Lower lobe of right lung (tissue), 2 donors: ENCODE measurements at regions not wholly inside any gene's neighbourhood (a gene's known extent, or its start where the extent isn't known, plus 50 kb on each side); places are given as distances from the start of the nearest gene placed in this dataset.
"Not testable (repeated sequence)": the region's sequence is repeated elsewhere in the genome, so short reads cannot be mapped to it uniquely, and the experiment has no call there.

Experiments
- ATAC-seq, 2 donors: fragments of 200-7000 bp; cut with Tn5 transposase; one replicate each; pipeline ENCODE4 v1.9.1; 2020 to 2022; ENCODE audit warnings: mild to moderate bottlenecking in 2 of 2, moderate library complexity in 2 of 2
- DNase-seq: peaks from one replicate; pipeline ENCODE4 v3.0.0-alpha.2; 2020
- H3K27ac ChIP-seq: fragments of 200-600 bp; one replicate; pipeline ENCODE4 v1.8.0; 2022
- H3K27me3 ChIP-seq: fragments of 200-600 bp; one replicate; pipeline ENCODE4 v1.8.0; 2022; ENCODE audit warnings: low read depth
- H3K36me3 ChIP-seq: fragments of 200-600 bp; one replicate; pipeline ENCODE4 v1.8.0; 2022; ENCODE audit warnings: mild to moderate bottlenecking
- H3K4me1 ChIP-seq: fragments of 200-600 bp; one replicate; pipeline ENCODE4 v1.8.0; 2022
- H3K4me3 ChIP-seq: fragments of 200-600 bp; one replicate; pipeline ENCODE4 v1.8.0; 2022; ENCODE audit warnings: mild to moderate bottlenecking
- H3K9me3 ChIP-seq: fragments of 200-600 bp; one replicate; pipeline ENCODE4 v1.8.0; 2022
- intact Hi-C: fragments of 100-400 bp; cut with DNase I; formaldehyde crosslinking; loops from one replicate; pipeline ENCODE4 v1.11.0; 2022
- TF ChIP-seq, protein P1 (sequence below): fragments of 200-600 bp; IDR thresholded peaks from one replicate; pipeline ENCODE4 v1.8.0; 2022; ENCODE audit warnings: antibody characterized with exemption, mild to moderate bottlenecking
- donor health status: DM: no; HTN: yes; CAD: no; lungs with severe emphysema.

DNA sequence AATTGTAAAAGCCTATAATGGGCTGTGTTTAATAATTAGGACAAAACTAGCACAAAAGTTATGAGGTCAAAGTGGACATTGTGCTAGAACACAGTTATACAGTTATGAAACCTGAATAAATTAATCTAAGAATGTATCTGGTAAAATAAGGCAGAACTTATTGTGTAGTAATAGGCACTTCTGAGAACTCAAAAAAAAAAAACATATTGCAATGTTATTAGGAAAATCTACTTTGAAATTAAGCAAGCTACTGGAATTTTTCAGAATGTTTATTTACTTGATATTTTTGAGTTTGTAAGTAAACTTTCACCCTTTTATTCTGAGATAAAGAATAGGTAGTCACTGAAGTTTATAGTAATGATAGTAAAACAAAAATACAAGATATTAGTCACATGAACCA, 135.8 kb upstream of the ABCB5 start:
- no peaks in the 10 kb centered on the region for H3K9me3 ChIP-seq
- H3K27me3 ChIP-seq = no peaks in the 10 kb centered on the region
- no peaks in the 10 kb centered on the region for H3K36me3 ChIP-seq
- intact Hi-C loops = no loop called here
- no peak overlapping the region for H3K4me3 ChIP-seq
- ATAC-seq = no peak
- no peak overlapping the region for H3K27ac ChIP-seq
- TF ChIP-seq, protein P1, sequence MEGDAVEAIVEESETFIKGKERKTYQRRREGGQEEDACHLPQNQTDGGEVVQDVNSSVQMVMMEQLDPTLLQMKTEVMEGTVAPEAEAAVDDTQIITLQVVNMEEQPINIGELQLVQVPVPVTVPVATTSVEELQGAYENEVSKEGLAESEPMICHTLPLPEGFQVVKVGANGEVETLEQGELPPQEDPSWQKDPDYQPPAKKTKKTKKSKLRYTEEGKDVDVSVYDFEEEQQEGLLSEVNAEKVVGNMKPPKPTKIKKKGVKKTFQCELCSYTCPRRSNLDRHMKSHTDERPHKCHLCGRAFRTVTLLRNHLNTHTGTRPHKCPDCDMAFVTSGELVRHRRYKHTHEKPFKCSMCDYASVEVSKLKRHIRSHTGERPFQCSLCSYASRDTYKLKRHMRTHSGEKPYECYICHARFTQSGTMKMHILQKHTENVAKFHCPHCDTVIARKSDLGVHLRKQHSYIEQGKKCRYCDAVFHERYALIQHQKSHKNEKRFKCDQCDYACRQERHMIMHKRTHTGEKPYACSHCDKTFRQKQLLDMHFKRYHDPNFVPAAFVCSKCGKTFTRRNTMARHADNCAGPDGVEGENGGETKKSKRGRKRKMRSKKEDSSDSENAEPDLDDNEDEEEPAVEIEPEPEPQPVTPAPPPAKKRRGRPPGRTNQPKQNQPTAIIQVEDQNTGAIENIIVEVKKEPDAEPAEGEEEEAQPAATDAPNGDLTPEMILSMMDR = no peak
- no peaks in the 10 kb centered on the region for H3K4me1 ChIP-seq
- DNase-seq = no peak

DNA sequence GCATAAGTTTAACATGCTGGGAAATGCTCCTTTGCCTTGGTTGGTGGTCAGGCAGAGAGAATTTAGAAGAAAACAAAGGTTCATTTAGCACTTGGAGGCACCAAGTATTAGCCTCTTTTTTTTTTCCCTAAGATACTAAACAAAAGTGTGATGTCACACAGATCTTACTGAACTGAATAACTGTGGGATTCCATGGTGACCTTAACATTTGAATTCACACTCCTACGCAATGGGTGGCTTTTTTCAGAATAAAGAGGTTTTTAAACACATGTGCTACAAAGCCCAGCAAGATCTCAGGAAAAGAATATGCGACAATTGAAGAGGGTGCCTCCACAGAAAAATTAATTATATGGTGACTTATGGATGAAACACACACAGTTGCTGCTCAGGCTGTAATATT, 133.4 kb upstream of the ABCB5 start:
- no peak overlapping the region for H3K27ac ChIP-seq
- intact Hi-C loops = no loop called here
- H3K27me3 ChIP-seq = no peaks in the 10 kb centered on the region
- no peaks in the 10 kb centered on the region for H3K4me1 ChIP-seq
- no peak overlapping the region for H3K4me3 ChIP-seq
- DNase-seq (no peak), ATAC-seq (no peak)
- H3K9me3 ChIP-seq = peaks cover under 1% of the 10 kb centered on the region
- TF ChIP-seq, protein P1 = no peak
- no peaks in the 10 kb centered on the region for H3K36me3 ChIP-seq

GRCh38 chr7:20484356-20484755, 131.1 kb upstream of the ABCB5 start:
- intact Hi-C loops = no loop called here
- DNase-seq (no peak), ATAC-seq (no peak)
- H3K4me1 ChIP-seq = no peaks in the 10 kb centered on the region
- H3K27ac ChIP-seq = no peak overlapping the region
- H3K27me3 ChIP-seq = no peaks in the 10 kb centered on the region
- TF ChIP-seq, protein P1 = no peak
- no peak overlapping the region for H3K4me3 ChIP-seq
- H3K9me3 ChIP-seq = peaks cover 24% of the 10 kb centered on the region
- H3K36me3 ChIP-seq = no peaks in the 10 kb centered on the region

DNA sequence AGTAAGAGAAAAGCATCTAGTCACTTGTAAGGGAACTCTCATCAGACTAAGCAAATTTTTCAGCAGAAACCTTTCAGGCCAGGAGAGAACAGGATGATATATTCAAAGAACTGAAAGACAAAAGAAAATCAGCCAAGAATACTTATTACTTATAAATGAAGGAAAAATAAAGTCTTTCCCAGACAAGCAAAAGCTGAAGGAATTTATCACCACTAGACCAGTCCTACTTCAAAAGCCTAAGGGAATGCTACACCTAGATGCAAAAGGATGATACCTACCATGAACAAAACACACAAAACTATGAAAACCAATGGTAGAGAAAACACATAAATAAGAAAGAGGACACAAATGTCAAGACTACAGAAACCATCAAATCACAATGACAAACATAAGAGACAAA, 126.6 kb upstream of the ABCB5 start:
- H3K27ac ChIP-seq = no peak overlapping the region
- H3K4me1 ChIP-seq = no peaks in the 10 kb centered on the region
- TF ChIP-seq, protein P1 = no peak
- ATAC-seq (no peak), DNase-seq (no peak)
- intact Hi-C loops = no loop called here
- H3K9me3 ChIP-seq = peaks cover 24% of the 10 kb centered on the region
- no peaks in the 10 kb centered on the region for H3K27me3 ChIP-seq
- H3K4me3 ChIP-seq = no peak overlapping the region
- H3K36me3 ChIP-seq = no peaks in the 10 kb centered on the region

DNA sequence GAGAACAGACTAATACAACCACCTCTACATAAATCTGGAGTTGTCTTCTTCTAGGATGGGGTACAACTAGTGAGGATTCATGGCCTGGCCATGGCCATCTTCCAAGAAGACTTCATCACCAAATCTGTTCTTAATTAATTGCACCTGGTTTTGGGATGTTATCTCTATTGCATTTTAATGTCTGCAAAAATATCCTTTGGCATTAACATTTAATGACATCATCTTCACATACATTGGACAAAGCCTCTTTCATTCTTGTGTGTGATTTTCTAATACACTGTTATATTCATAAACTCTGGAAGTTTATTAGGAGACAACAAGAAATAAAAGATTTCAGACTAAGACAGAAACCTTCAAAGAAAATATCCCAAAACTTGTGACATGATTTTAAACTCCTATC, 124.2 kb upstream of the ABCB5 start:
- no peak overlapping the region for H3K27ac ChIP-seq
- no peak for DNase-seq
- H3K9me3 ChIP-seq = peaks cover 24% of the 10 kb centered on the region
- no peak for ATAC-seq
- H3K36me3 ChIP-seq = no peaks in the 10 kb centered on the region
- no peaks in the 10 kb centered on the region for H3K27me3 ChIP-seq
- TF ChIP-seq, protein P1 = no peak
- H3K4me1 ChIP-seq = no peaks in the 10 kb centered on the region
- no peak overlapping the region for H3K4me3 ChIP-seq
- intact Hi-C loops = no loop called here

- Histone ChIP-seq H3K9me3 (no peaks in the 10 kb centered on the region), H3K27ac (no peak overlapping the region), H3K27me3 (no peaks in the 10 kb centered on the region), H3K4me3 (no peak overlapping the region), H3K36me3 (no peaks in the 10 kb centered on the region), H3K4me1 (no peaks in the 10 kb centered on the region)
- TF ChIP-seq, protein P1 = no peak
- ATAC-seq (no peak), DNase-seq (no peak)
- intact Hi-C loops = no loop called here
Observed at GRCh38 chr7:20494566-20494965, 120.9 kb upstream of the ABCB5 start.

- intact Hi-C loops, ATAC-seq, DNase-seq, H3K4me1 ChIP-seq, H3K27ac ChIP-seq, H3K36me3 ChIP-seq, H3K9me3 ChIP-seq, H3K4me3 ChIP-seq, H3K27me3 ChIP-seq: not testable (repeated sequence)
Observed at GRCh38 chr7:20501473-20501872, 114.0 kb upstream of the ABCB5 start.
